ENCODE measurements at regions not wholly inside any gene's neighbourhood (a gene's known extent, or its start where the extent isn't known, plus 50 kb on each side); places are given as distances from the start of the nearest gene placed in this dataset.

DNA sequence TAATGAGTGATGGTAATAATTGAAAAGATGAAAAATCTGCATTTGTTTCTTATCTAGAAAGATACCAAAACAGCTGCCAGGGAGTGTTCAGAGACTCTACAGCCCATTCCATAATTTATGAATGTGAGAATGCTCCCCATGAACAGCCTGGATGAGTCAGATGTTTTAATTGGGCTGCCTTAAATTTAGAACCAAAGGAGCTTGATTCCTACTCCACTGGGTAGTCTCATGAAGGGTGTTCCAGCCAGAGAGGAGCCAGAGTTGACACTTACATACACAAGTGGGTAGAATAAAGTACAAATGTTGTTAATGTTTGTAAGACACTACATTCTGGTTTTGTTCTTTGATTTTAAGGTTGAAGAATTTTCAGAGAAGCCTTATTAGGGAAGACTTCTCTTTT, 123.2 kb upstream of the PRNP start:
- Mint-ChIP-seq H3K36me3 (ENCODE audit: unreplicated experiment) (no peaks in the 10 kb centered on the region), H3K27ac (ENCODE audit: unreplicated experiment) (no peak overlapping the region), H3K4me1 (ENCODE audit: unreplicated experiment) (no peaks in the 10 kb centered on the region), H3K4me3 (ENCODE audit: unreplicated experiment) (no peak overlapping the region), H3K9me3 (ENCODE audit: unreplicated experiment) (peaks cover 12% of the 10 kb centered on the region), H3K27me3 (ENCODE audit: unreplicated experiment) (peaks cover 11% of the 10 kb centered on the region)
- TF ChIP-seq, protein P1, sequence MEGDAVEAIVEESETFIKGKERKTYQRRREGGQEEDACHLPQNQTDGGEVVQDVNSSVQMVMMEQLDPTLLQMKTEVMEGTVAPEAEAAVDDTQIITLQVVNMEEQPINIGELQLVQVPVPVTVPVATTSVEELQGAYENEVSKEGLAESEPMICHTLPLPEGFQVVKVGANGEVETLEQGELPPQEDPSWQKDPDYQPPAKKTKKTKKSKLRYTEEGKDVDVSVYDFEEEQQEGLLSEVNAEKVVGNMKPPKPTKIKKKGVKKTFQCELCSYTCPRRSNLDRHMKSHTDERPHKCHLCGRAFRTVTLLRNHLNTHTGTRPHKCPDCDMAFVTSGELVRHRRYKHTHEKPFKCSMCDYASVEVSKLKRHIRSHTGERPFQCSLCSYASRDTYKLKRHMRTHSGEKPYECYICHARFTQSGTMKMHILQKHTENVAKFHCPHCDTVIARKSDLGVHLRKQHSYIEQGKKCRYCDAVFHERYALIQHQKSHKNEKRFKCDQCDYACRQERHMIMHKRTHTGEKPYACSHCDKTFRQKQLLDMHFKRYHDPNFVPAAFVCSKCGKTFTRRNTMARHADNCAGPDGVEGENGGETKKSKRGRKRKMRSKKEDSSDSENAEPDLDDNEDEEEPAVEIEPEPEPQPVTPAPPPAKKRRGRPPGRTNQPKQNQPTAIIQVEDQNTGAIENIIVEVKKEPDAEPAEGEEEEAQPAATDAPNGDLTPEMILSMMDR (IDR thresholded peaks at IDR 0.05) = no peak
- DNase-seq (ENCODE audit: extremely low spot score, unreplicated experiment) = no peak

DNA sequence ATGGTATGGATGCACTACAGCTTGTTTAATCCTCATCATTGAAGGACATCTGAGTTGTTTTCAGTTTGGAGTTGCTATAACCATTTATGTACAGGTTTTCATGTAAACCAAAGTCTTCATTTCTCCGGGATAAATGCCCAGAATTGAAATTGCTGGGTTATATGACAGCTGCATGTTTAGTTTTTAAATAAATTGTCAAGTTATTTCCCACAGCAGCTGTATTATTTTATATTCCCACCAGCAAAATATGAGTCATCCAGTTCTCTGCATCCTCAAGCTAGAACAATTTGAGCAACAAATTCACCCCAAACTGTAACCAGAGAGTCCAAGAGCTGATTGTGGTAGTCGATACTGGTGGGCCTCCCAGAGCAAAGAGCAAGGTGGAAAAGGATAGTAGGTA, 125.6 kb upstream of the PRNP start:
- no peak overlapping the region for H3K27ac Mint-ChIP-seq (ENCODE audit: unreplicated experiment)
- H3K4me3 Mint-ChIP-seq (ENCODE audit: unreplicated experiment) = no peak overlapping the region
- peaks cover 13% of the 10 kb centered on the region for H3K9me3 Mint-ChIP-seq (ENCODE audit: unreplicated experiment)
- peaks cover 12% of the 10 kb centered on the region for H3K27me3 Mint-ChIP-seq (ENCODE audit: unreplicated experiment)
- DNase-seq (ENCODE audit: extremely low spot score, unreplicated experiment) = no peak
- no peaks in the 10 kb centered on the region for H3K4me1 Mint-ChIP-seq (ENCODE audit: unreplicated experiment)
- TF ChIP-seq, protein P1 (IDR thresholded peaks at IDR 0.05) = no peak
- H3K36me3 Mint-ChIP-seq (ENCODE audit: unreplicated experiment) = no peaks in the 10 kb centered on the region

DNA sequence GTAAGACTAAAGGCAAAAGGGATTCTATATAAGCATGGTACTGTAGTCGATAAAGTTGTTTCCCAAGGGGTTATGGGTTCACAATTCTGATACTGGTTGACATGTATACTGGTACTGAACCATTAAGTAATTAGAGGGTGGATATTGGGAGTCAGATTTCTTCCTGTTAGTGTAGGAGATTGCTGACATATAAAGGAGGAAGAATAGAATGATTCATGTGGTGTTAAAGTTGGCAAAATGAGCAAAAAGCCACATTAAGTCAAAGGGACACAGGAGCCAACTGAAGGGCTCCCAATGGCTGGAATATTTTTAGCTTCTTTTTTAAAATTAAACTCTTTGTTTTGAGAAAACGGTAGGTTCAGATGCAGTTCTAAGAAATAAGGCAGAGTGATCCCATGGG, 126.3 kb upstream of the PRNP start:
- no peak overlapping the region for H3K4me3 Mint-ChIP-seq (ENCODE audit: unreplicated experiment)
- H3K4me1 Mint-ChIP-seq (ENCODE audit: unreplicated experiment) = no peaks in the 10 kb centered on the region
- no peaks in the 10 kb centered on the region for H3K36me3 Mint-ChIP-seq (ENCODE audit: unreplicated experiment)
- H3K9me3 Mint-ChIP-seq (ENCODE audit: unreplicated experiment) = peaks cover 13% of the 10 kb centered on the region
- H3K27ac Mint-ChIP-seq (ENCODE audit: unreplicated experiment) = no peak overlapping the region
- TF ChIP-seq, protein P1 (IDR thresholded peaks at IDR 0.05) = no peak
- no peak for DNase-seq (ENCODE audit: extremely low spot score, unreplicated experiment)
- peaks cover 12% of the 10 kb centered on the region for H3K27me3 Mint-ChIP-seq (ENCODE audit: unreplicated experiment)

DNA sequence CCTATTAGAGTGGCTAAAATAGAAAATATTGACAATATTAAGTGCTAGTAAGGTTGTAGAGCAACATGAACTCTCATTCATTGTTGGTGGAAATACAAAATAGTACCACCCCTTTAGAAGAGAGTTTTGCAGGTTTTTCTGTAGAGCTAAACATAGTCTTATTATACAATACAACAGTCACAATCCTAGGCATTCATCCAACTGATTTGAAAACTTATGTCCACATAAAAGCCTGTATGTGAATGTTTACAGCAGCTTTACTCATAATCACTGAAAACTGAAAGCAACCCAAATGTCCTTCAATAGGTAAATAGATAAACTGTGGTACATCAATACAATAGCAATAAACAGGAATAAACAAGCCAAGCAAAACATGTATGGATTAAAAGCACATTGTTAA, 127.2 kb upstream of the PRNP start:
- DNase-seq (ENCODE audit: extremely low spot score, unreplicated experiment) = no peak

DNA sequence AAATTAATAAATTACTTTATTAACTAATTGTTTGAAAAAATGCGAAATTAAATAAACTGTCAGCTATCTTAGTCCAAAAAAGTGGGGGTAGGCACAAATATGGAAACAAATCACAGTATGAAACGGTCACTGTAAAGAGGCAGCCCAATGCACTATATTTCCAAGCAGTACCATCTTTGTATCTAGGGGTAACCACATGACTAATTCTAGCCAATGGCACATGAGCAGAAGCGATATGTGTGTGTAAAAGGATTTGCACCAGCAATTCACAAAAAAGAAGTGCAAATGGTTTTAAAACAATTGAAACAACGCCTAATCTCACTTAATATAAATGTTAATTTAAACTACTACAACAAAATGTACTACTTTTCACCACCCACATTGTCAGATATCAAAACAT, 129.5 kb upstream of the PRNP start:
- TF ChIP-seq, protein P1 (IDR thresholded peaks at IDR 0.05) = no peak
- H3K4me1 Mint-ChIP-seq (ENCODE audit: unreplicated experiment) = no peaks in the 10 kb centered on the region

More for the DNA sequence above, 127.2 kb upstream of the PRNP start:
- Mint-ChIP-seq H3K9me3 (ENCODE audit: unreplicated experiment) (peaks cover 9% of the 10 kb centered on the region), H3K27ac (ENCODE audit: unreplicated experiment) (no peak overlapping the region), H3K4me3 (ENCODE audit: unreplicated experiment) (no peak overlapping the region), H3K36me3 (ENCODE audit: unreplicated experiment) (no peaks in the 10 kb centered on the region), H3K4me1 (ENCODE audit: unreplicated experiment) (no peaks in the 10 kb centered on the region), H3K27me3 (ENCODE audit: unreplicated experiment) (peaks cover 7% of the 10 kb centered on the region)
- TF ChIP-seq, protein P1 (IDR thresholded peaks at IDR 0.05) = no peak

More for the DNA sequence above, 129.5 kb upstream of the PRNP start:
- Mint-ChIP-seq H3K27ac (ENCODE audit: unreplicated experiment) (no peak overlapping the region), H3K27me3 (ENCODE audit: unreplicated experiment) (peaks cover 3% of the 10 kb centered on the region), H3K4me3 (ENCODE audit: unreplicated experiment) (no peak overlapping the region), H3K36me3 (ENCODE audit: unreplicated experiment) (no peaks in the 10 kb centered on the region), H3K9me3 (ENCODE audit: unreplicated experiment) (peaks cover 9% of the 10 kb centered on the region)
- DNase-seq (ENCODE audit: extremely low spot score, unreplicated experiment) = no peak

Data from osteocyte (in vitro differentiated cells).